HepG2 (cell line): ENCODE measurements at regions not wholly inside any gene's neighbourhood (a gene's known extent, or its start where the extent isn't known, plus 50 kb on each side); places are given as distances from the start of the nearest gene placed in this dataset.

ENCODE experiments used
- CREB1 ChIP-seq, 2 experiments: fragments of 450-650 bp in 1 of 2; IDR thresholded peaks; 2 replicates each; pipeline ENCODE4 v1.6.1; 2016 to 2017; ENCODE audit warnings: control low read depth in 1 of 2, mild to moderate bottlenecking in 1 of 2, missing compliant biosample characterization in 1 of 2, missing genetic modification characterization in 1 of 2
- CSRNP1 ChIP-seq: sonication (generic); formaldehyde crosslinking; IDR thresholded peaks from 2 replicates; pipeline ENCODE4 v1.8.1; 2023; ENCODE audit warnings: mild to moderate bottlenecking, missing genetic modification reagents
- IRX3 ChIP-seq: sonication (generic); formaldehyde crosslinking; IDR thresholded peaks from 2 replicates; pipeline ENCODE4 v1.8.1; 2023; ENCODE audit warnings: mild to moderate bottlenecking, low read depth, missing genetic modification reagents, borderline replicate concordance
- MAF1 ChIP-seq: sonication (generic); formaldehyde crosslinking; IDR thresholded peaks from 2 replicates; pipeline ENCODE4 v1.5.0; 2020; ENCODE audit warnings: missing genetic modification reagents, borderline replicate concordance
- PLSCR1 ChIP-seq: sonication (generic); formaldehyde crosslinking; IDR thresholded peaks from 2 replicates; pipeline ENCODE4 v1.5.0; 2020; ENCODE audit warnings: missing genetic modification reagents, mild to moderate bottlenecking, borderline replicate concordance
- POLR2AphosphoS5 ChIP-seq: IDR thresholded peaks from 2 replicates; pipeline ENCODE4 v1.6.1; 2012; ENCODE audit warnings: low read depth, low read length
- RERE ChIP-seq: IDR thresholded peaks from 2 replicates; pipeline ENCODE4 v1.6.1; 2016; ENCODE audit warnings: low read depth, missing genetic modification reagents, missing compliant biosample characterization
- ZNF235 ChIP-seq: sonication (generic); formaldehyde crosslinking; IDR thresholded peaks from 2 replicates; pipeline ENCODE4 v1.8.1; 2023; ENCODE audit warnings: mild to moderate bottlenecking, missing genetic modification reagents, borderline replicate concordance
- ZNF329 ChIP-seq: sonication (generic); formaldehyde crosslinking; IDR thresholded peaks from 2 replicates; pipeline ENCODE4 v1.9.0; 2021; ENCODE audit warnings: low read depth, mild to moderate bottlenecking, missing genetic modification reagents
- ZNF333 ChIP-seq: sonication (generic); formaldehyde crosslinking; IDR thresholded peaks from 2 replicates; pipeline ENCODE4 v1.4.0; 2020; ENCODE audit warnings: mild to moderate bottlenecking, missing genetic modification reagents, borderline replicate concordance
- ZNF432 ChIP-seq: sonication (generic); formaldehyde crosslinking; IDR thresholded peaks from 2 replicates; pipeline ENCODE4 v1.5.0; 2020; ENCODE audit warnings: missing genetic modification reagents, mild to moderate bottlenecking, borderline replicate concordance
- ZNF503 ChIP-seq: sonication (generic); formaldehyde crosslinking; IDR thresholded peaks from 2 replicates; pipeline ENCODE4 v1.4.0; 2020; ENCODE audit warnings: missing genetic modification reagents
- ZNF577 ChIP-seq: sonication (generic); formaldehyde crosslinking; IDR thresholded peaks from 2 replicates; pipeline ENCODE4 v1.4.0; 2020; ENCODE audit warnings: mild to moderate bottlenecking, low read depth, missing genetic modification reagents, borderline replicate concordance
- ZNF639 ChIP-seq: conservative IDR thresholded peaks from 2 replicates; pipeline ENCODE4 v1.6.1; 2018; ENCODE audit warnings: missing genetic modification reagents
- ZNF891 ChIP-seq: sonication (generic); formaldehyde crosslinking; IDR thresholded peaks from 2 replicates; pipeline ENCODE4 v1.5.0; 2020; ENCODE audit warnings: mild to moderate bottlenecking, missing genetic modification reagents
- TF ChIP-seq, protein P1 (sequence below): sonication (generic); formaldehyde crosslinking; IDR thresholded peaks from 2 replicates; pipeline ENCODE4 v1.5.0; 2020; ENCODE audit warnings: missing genetic modification reagents

- TF ChIP-seq, protein P1, sequence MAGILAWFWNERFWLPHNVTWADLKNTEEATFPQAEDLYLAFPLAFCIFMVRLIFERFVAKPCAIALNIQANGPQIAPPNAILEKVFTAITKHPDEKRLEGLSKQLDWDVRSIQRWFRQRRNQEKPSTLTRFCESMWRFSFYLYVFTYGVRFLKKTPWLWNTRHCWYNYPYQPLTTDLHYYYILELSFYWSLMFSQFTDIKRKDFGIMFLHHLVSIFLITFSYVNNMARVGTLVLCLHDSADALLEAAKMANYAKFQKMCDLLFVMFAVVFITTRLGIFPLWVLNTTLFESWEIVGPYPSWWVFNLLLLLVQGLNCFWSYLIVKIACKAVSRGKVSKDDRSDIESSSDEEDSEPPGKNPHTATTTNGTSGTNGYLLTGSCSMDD (CRISPR knock-in tag), result no peak
- TF ChIP-seq ZNF639 (no peak), RERE (CRISPR knock-in tag) (no peak), ZNF577 (CRISPR knock-in tag) (no peak), CREB1 (IDR thresholded peaks at IDR 0.05) (no peak), CREB1 (CRISPR knock-in tag; IDR thresholded peaks at IDR 0.05) (no peak), ZNF503 (no peak), IRX3 (no peak), MAF1 (CRISPR knock-in tag) (no peak), ZNF329 (CRISPR knock-in tag) (no peak), ZNF333 (CRISPR knock-in tag) (no peak), PLSCR1 (no peak), POLR2AphosphoS5 (no peak), CSRNP1 (CRISPR knock-in tag) (no peak), ZNF432 (CRISPR knock-in tag) (no peak), ZNF235 (CRISPR knock-in tag) (no peak), ZNF891 (CRISPR knock-in tag) (peak; percentile 19; the same call in 1 of the 2 replicates)
Measured at GRCh38 chr6:159104163-159104925, 59.6 kb upstream of the TAGAP start (continued).
